CD4-positive, alpha-beta T cell treated with Interleukin-12 subunit alpha and Interleukin-12 subunit beta, for 1 hour (primary cell): ENCODE measurements at regions not wholly inside any gene's neighbourhood (a gene's known extent, or its start where the extent isn't known, plus 50 kb on each side); places are given as distances from the start of the nearest gene placed in this dataset.
"Not testable (repeated sequence)": the region's sequence is repeated elsewhere in the genome, so short reads cannot be mapped to it uniquely, and the experiment has no call there.

Source experiments
- DNase-seq: peaks from one replicate; pipeline ENCODE4 v3.0.0-alpha.2; 2020

- no peak for DNase-seq
These were observed 158.6 kb downstream of the ZNF664 start for GRCh38 chr12:124131659-124132058.

GRCh38 chr12:124132530-124132929 is 159.5 kb downstream of the ZNF664 start:
- no peak for DNase-seq

GRCh38 chr12:124136796-124137195 is 158.1 kb upstream of the RFLNA start:
- DNase-seq, result no peak

- DNase-seq, result no peak
These were observed 153.9 kb upstream of the RFLNA start for GRCh38 chr12:124140944-124141486.

GRCh38 chr12:124141611-124142010 is 153.3 kb upstream of the RFLNA start:
- not testable (repeated sequence) for DNase-seq

- no peak for DNase-seq
These were observed 152.4 kb upstream of the RFLNA start for GRCh38 chr12:124142395-124143035.

- DNase-seq, result no peak
These were observed 151.2 kb upstream of the RFLNA start for GRCh38 chr12:124143726-124144125.

GRCh38 chr12:124144531-124145194 is 150.2 kb upstream of the RFLNA start:
- no peak for DNase-seq

- no peak for DNase-seq
These were observed 147.9 kb upstream of the RFLNA start for GRCh38 chr12:124147027-124147426.

- no peak for DNase-seq
These were observed 147.3 kb upstream of the RFLNA start for GRCh38 chr12:124147575-124147974.

- no peak for DNase-seq
These were observed 146.2 kb upstream of the RFLNA start for GRCh38 chr12:124148481-124149273.

- no peak for DNase-seq
These were observed 145.6 kb upstream of the RFLNA start for GRCh38 chr12:124149287-124149686.

GRCh38 chr12:124150168-124150567 is 144.7 kb upstream of the RFLNA start:
- DNase-seq, result no peak

- DNase-seq, result no peak
These were observed 143.3 kb upstream of the RFLNA start for GRCh38 chr12:124151583-124151982.

- no peak for DNase-seq
These were observed 142.2 kb upstream of the RFLNA start for GRCh38 chr12:124152731-124153130.

- no peak for DNase-seq
These were observed 141.5 kb upstream of the RFLNA start for GRCh38 chr12:124153392-124153791.

GRCh38 chr12:124157406-124157805 is 137.5 kb upstream of the RFLNA start:
- DNase-seq, result no peak

- DNase-seq, result no peak
These were observed 135.2 kb upstream of the RFLNA start for GRCh38 chr12:124159655-124160054.

GRCh38 chr12:124160097-124160756 is 134.7 kb upstream of the RFLNA start:
- no peak for DNase-seq

- DNase-seq, result not testable (repeated sequence)
These were observed 133.5 kb upstream of the RFLNA start for GRCh38 chr12:124161402-124161801.

GRCh38 chr12:124162151-124163110 is 132.5 kb upstream of the RFLNA start:
- DNase-seq, result peak; percentile 7

GRCh38 chr12:124165695-124166094 is 129.2 kb upstream of the RFLNA start:
- DNase-seq, result no peak
